GM18520 (cell line): ENCODE measurements at regions not wholly inside any gene's neighbourhood (a gene's known extent, or its start where the extent isn't known, plus 50 kb on each side); places are given as distances from the start of the nearest gene placed in this dataset.
A peak's percentile ranks its signal among the peaks of the same experiment; 100 is the strongest.

ENCODE experiments used
- ATAC-seq: cut with Tn5 transposase; IDR thresholded peaks from one replicate; pipeline ENCODE4 v1.9.1; 2021; ENCODE audit not compliant: unreplicated experiment

GRCh38 chr15:70526221-70526973 lies 237.0 kb downstream of the UACA start:
- ATAC-seq: no peak

- ATAC-seq: no peak
These were observed 237.8 kb downstream of the UACA start for GRCh38 chr15:70525551-70525950.

- no peak for ATAC-seq
These were observed 238.9 kb downstream of the UACA start for GRCh38 chr15:70524470-70524869.

GRCh38 chr15:70523616-70524015 lies 239.7 kb downstream of the UACA start:
- no peak for ATAC-seq

GRCh38 chr15:70523192-70523591 lies 240.2 kb downstream of the UACA start:
- ATAC-seq: no peak

GRCh38 chr15:70522323-70522966 lies 240.9 kb downstream of the UACA start:
- no peak for ATAC-seq

- ATAC-seq: no peak
These were observed 241.6 kb downstream of the UACA start for GRCh38 chr15:70521576-70522322.

GRCh38 chr15:70519616-70520015 lies 243.7 kb downstream of the UACA start:
- no peak for ATAC-seq

- no peak for ATAC-seq
These were observed 244.4 kb downstream of the UACA start for GRCh38 chr15:70519004-70519365.

- ATAC-seq: no peak
These were observed 245.0 kb downstream of the UACA start for GRCh38 chr15:70518201-70519003.

GRCh38 chr15:70517194-70517590 lies 246.2 kb downstream of the UACA start:
- ATAC-seq: no peak

GRCh38 chr15:70516408-70517193 lies 246.8 kb downstream of the UACA start:
- ATAC-seq: no peak

- no peak for ATAC-seq
These were observed 249.1 kb downstream of the UACA start for GRCh38 chr15:70514251-70514650.

- ATAC-seq: no peak
These were observed 249.5 kb downstream of the UACA start for GRCh38 chr15:70513819-70514218.

GRCh38 chr15:70512772-70513362 lies 250.5 kb downstream of the UACA start:
- ATAC-seq: no peak

GRCh38 chr15:70511972-70512587 lies 251.3 kb downstream of the UACA start:
- peak; percentile 32 for ATAC-seq

- no peak for ATAC-seq
These were observed 252.9 kb downstream of the UACA start for GRCh38 chr15:70510433-70510832.

- no peak for ATAC-seq
These were observed 253.6 kb downstream of the UACA start for GRCh38 chr15:70509731-70510143.

- ATAC-seq: no peak
These were observed 254.1 kb downstream of the UACA start for GRCh38 chr15:70509282-70509662.
